HFFc6 (cell line): ENCODE measurements at regions not wholly inside any gene's neighbourhood (a gene's known extent, or its start where the extent isn't known, plus 50 kb on each side); places are given as distances from the start of the nearest gene placed in this dataset.

Experiments
- DNase-seq: peaks from one replicate; pipeline ENCODE4 v3.0.0-alpha.2; 2018
- H3K27ac Mint-ChIP-seq: 2 replicates; pipeline ENCODE4 v1.8.0; 2020; ENCODE audit warnings: mild to moderate bottlenecking, mixed read lengths
- H3K27me3 Mint-ChIP-seq: 2 replicates; pipeline ENCODE4 v1.8.0; 2021; ENCODE audit warnings: mild to moderate bottlenecking, moderate library complexity, mixed read lengths; ENCODE audit not compliant: insufficient read depth
- H3K36me3 Mint-ChIP-seq: 2 replicates; pipeline ENCODE4 v1.8.0; 2021; ENCODE audit warnings: low read depth, mixed read lengths
- H3K4me1 Mint-ChIP-seq: 2 replicates; pipeline ENCODE4 v1.8.0; 2020; ENCODE audit warnings: low read depth, mixed read lengths
- H3K4me3 Mint-ChIP-seq: 2 replicates; pipeline ENCODE4 v1.8.0; 2020; ENCODE audit warnings: mild to moderate bottlenecking, moderate library complexity, mixed read lengths
- H3K9me3 Mint-ChIP-seq: 2 replicates; pipeline ENCODE4 v1.8.0; 2020; ENCODE audit warnings: mild to moderate bottlenecking, mixed read lengths
- TF ChIP-seq, protein P1 (sequence below): fragments of 200-600 bp; sonication (generic); IDR thresholded peaks from 2 replicates; pipeline ENCODE4 v1.5.0; 2021; ENCODE audit warnings: antibody characterized with exemption, mild to moderate bottlenecking

DNA sequence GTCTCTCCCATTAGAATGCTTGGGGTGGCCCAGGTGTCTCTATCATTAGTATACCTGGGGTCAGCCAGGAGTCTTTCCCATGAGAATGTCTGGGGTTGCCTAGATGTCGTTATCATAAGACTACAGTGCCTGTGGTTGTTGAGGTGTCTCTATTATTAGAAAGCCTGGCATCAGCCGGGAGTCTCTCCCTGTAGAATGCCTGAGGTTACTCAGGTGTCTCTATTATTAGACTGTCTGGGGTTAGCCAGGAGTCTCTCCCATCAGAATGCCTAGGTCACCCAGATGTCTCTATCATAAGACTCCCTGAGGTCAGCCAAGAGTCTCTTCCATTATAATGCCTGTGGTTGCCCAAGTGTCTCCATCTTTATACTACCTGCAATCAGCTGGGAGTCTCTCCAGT, 1541.1 kb downstream of the UQCRFS1 start:
- H3K27ac Mint-ChIP-seq, result no peak overlapping the region
- peaks cover 66% of the 10 kb centered on the region for H3K9me3 Mint-ChIP-seq
- DNase-seq, result no peak
- H3K36me3 Mint-ChIP-seq, result no peaks in the 10 kb centered on the region
- H3K27me3 Mint-ChIP-seq, result no peaks in the 10 kb centered on the region; the same call in 1 of the 2 replicates
- H3K4me1 Mint-ChIP-seq, result no peaks in the 10 kb centered on the region
- no peak overlapping the region for H3K4me3 Mint-ChIP-seq
- TF ChIP-seq, protein P1, sequence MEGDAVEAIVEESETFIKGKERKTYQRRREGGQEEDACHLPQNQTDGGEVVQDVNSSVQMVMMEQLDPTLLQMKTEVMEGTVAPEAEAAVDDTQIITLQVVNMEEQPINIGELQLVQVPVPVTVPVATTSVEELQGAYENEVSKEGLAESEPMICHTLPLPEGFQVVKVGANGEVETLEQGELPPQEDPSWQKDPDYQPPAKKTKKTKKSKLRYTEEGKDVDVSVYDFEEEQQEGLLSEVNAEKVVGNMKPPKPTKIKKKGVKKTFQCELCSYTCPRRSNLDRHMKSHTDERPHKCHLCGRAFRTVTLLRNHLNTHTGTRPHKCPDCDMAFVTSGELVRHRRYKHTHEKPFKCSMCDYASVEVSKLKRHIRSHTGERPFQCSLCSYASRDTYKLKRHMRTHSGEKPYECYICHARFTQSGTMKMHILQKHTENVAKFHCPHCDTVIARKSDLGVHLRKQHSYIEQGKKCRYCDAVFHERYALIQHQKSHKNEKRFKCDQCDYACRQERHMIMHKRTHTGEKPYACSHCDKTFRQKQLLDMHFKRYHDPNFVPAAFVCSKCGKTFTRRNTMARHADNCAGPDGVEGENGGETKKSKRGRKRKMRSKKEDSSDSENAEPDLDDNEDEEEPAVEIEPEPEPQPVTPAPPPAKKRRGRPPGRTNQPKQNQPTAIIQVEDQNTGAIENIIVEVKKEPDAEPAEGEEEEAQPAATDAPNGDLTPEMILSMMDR, result no peak

DNA sequence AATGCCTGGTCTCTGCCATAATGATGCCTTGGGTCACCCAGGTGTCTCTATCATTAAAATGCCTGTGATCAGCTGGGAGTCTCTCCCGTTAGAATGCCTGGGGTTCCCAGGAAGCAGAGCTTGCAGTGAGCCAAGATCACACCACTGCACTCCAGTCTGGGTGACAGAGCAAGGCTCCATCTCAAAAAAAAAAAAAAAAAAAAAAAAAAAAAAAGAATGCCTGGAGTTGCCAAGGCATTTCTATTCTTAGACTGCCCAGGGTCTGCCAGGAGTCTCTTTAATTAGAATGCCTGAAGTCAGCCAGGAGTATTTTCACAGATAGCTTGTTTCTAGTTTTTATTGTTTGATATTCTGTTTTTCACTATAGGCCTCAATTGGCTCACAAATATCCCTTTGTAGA, 1552.5 kb downstream of the UQCRFS1 start:
- Mint-ChIP-seq H3K4me3 (no peak overlapping the region), H3K9me3 (peaks cover 65% of the 10 kb centered on the region), H3K4me1 (no peaks in the 10 kb centered on the region)

DNA sequence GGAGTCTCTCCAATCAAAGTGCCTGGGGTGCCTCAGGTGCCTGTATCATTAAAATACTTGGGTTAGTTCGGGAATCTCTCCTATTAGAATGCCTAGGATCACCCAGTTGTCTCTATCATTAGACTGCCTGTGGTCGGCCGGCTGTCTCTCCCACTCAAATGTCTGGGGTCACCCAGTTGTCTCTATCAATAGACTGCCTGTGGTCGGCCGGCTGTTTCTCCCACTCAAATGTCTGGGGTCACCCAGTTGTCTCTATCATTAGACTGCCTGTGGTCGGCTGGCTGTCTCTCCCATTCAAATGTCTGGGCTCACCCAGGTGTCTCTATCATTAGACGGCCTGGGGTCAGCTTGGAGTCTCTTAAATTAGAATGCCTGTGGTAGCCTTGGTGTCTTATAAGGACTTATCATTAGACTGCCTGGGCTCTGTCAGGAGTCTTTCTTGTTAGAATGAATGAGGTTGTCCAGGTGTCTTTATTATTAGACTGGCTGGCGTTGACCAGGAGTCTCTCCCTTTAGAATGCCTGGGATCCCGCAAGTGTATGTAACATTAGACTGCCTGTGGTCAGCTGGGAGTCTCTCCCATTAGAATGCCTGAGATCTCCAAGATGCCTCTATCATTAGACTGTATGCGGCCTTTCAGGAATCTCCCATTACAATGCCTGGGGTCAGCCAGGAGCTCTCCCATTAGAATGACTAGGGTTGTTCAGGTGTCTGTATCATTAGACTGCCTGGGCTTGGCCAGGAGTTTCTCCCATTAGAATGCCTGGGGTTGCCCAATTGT, 1555.5 kb downstream of the UQCRFS1 start:
- TF ChIP-seq, protein P1, result no peak
- H3K4me1 Mint-ChIP-seq, result no peaks in the 10 kb centered on the region
- no peak for DNase-seq
- H3K36me3 Mint-ChIP-seq, result peaks cover 4% of the 10 kb centered on the region; the same call in 1 of the 2 replicates
- peaks cover 75% of the 10 kb centered on the region for H3K9me3 Mint-ChIP-seq
- no peaks in the 10 kb centered on the region for H3K27me3 Mint-ChIP-seq
- no peak overlapping the region for H3K27ac Mint-ChIP-seq
- no peak overlapping the region for H3K4me3 Mint-ChIP-seq

More for the DNA sequence above, 1552.5 kb downstream of the UQCRFS1 start:
- no peak overlapping the region for H3K27ac Mint-ChIP-seq
- TF ChIP-seq, protein P1, result no peak
- DNase-seq, result no peak
- no peaks in the 10 kb centered on the region for H3K27me3 Mint-ChIP-seq
- peaks cover 4% of the 10 kb centered on the region; the same call in 1 of the 2 replicates for H3K36me3 Mint-ChIP-seq

DNA sequence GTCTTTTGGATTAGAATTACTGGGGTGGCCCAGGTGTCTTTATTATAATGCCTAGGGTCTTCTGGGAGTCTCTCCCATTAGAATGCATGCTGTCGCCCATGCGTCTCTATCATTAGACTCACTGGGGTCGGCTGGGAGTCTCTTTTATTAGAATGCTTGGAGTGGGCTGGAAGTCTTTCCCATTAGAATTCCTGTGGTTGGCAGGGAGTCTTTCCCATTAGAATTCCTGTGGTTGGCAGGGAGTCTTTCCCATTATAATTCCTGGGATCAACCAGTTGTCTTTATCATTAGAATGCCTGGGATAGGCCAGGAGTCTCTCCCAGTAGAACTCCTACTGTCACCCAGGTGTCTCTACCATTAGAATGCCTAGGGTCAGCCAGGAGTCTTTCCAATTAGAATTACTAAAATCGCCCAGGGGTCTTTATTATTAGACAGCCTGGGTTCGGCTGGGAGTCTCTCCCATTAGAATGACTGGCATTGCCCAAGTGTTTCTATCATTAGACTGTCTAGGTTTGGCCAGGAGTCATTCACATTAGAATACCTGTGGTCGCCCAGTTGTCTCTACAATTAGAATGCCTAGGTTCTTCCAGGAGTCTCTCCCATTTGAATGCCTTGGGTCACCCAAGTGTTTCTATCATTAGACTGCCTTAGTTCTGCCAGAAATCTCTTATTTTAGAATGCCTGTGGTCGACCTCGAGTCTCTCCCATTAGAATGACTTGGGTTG, 1558.5 kb downstream of the UQCRFS1 start:
- peaks cover 84% of the 10 kb centered on the region for H3K9me3 Mint-ChIP-seq
- no peak overlapping the region for H3K27ac Mint-ChIP-seq
- DNase-seq, result no peak
- H3K4me3 Mint-ChIP-seq, result no peak overlapping the region
- H3K4me1 Mint-ChIP-seq, result no peaks in the 10 kb centered on the region
- peaks cover 3% of the 10 kb centered on the region; the same call in 1 of the 2 replicates for H3K36me3 Mint-ChIP-seq
- TF ChIP-seq, protein P1, result no peak
- H3K27me3 Mint-ChIP-seq, result no peaks in the 10 kb centered on the region

DNA sequence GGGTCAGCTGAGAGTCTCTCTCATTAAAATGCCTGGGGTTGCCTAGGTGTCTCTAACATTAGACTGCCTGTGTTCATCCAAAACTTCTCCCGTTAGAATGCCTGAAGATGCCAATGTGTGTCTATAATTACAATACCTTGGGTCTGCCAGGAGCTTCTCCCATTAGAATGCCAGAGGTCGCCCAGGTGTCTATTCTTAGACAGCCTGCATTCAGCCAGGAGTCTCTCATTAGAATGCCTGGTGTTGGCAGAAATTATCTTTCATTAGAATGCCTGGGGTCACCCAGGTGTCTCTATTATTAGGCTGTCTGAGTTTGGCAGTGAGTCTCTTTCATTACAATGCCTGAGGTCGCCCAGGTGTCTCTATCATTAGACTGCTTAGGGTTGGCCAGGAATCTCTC, 1560.2 kb downstream of the UQCRFS1 start:
- H3K27ac Mint-ChIP-seq, result no peak overlapping the region
- no peaks in the 10 kb centered on the region for H3K36me3 Mint-ChIP-seq
- H3K27me3 Mint-ChIP-seq, result no peaks in the 10 kb centered on the region
- TF ChIP-seq, protein P1, result no peak
- no peaks in the 10 kb centered on the region for H3K4me1 Mint-ChIP-seq
- H3K4me3 Mint-ChIP-seq, result no peak overlapping the region
- no peak for DNase-seq
- H3K9me3 Mint-ChIP-seq, result peaks cover 78% of the 10 kb centered on the region
